Coronary artery (tissue), 2 donors: ENCODE measurements at regions not wholly inside any gene's neighbourhood (a gene's known extent, or its start where the extent isn't known, plus 50 kb on each side); places are given as distances from the start of the nearest gene placed in this dataset.

Experiments used
- DNase-seq: peaks from one replicate; pipeline ENCODE4 v3.0.0-alpha.2; 2017; ENCODE audit warnings: low spot score
- H3K27ac ChIP-seq, 2 donors: fragments of 200-600 bp; sonication (generic); one replicate each; pipeline ENCODE4 v1.5.1; 2016 to 2019
- H3K4me3 ChIP-seq: fragments of 200-600 bp; sonication (generic); 2 replicates; pipeline ENCODE4 v1.5.1; 2016; ENCODE audit warnings: mild to moderate bottlenecking, moderate library complexity
- CTCF ChIP-seq: fragments of 200-600 bp; sonication (generic); IDR thresholded peaks from one replicate; pipeline ENCODE4 v1.5.1; 2019; ENCODE audit warnings: antibody characterized with exemption

DNA sequence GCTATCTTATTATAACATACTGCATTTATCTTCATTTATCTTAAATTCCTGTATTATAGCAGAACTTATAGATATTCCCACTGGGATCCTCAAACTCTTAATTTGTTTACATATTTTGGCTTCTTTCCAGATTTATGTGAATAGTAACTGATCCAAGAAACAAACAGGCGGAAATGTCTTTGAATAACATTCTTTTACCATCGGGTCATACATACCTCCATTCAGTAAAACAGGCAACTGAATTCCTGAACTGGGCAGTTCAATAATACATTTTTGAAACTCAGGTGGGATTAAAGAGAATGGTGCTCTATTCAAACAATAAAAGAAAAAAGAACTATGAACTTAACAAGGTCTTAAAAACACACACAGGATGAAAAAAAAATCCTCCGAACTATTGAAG lies 337.4 kb downstream of the CRPPA start:
- no peak overlapping the region for H3K27ac ChIP-seq
- no peak for TF ChIP-seq CTCF
- DNase-seq = no peak
- H3K4me3 ChIP-seq = no peak overlapping the region

- H3K27ac ChIP-seq = no peak overlapping the region
- no peak for TF ChIP-seq CTCF
Measured at GRCh38 chr7:16080131-16080530, 341.2 kb downstream of the CRPPA start.

DNA sequence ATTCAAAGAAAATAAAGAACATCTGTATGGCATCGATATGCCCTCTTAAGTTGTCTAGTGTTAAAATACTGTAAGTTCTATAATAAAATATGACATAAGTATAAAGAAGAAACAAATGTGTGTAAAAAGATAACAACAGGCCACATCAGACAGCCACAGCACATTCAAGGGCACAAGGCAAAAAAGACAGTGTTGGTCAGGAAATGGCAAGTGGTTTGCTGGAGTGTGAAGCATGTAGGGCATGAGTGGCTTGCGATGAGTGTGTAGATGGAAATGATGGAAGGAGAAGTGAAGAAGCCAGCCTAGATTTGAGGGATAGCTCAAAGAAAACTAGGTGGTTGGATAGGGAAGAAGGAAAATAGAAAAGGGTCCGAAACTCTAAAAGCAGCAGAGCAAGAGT lies 341.6 kb downstream of the CRPPA start:
- Histone ChIP-seq H3K4me3 (no peak overlapping the region), H3K27ac (no peak overlapping the region)
- TF ChIP-seq CTCF = no peak
- no peak for DNase-seq

More at GRCh38 chr7:16080131-16080530, 341.2 kb downstream of the CRPPA start:
- no peak for DNase-seq
- H3K4me3 ChIP-seq = no peak overlapping the region

DNA sequence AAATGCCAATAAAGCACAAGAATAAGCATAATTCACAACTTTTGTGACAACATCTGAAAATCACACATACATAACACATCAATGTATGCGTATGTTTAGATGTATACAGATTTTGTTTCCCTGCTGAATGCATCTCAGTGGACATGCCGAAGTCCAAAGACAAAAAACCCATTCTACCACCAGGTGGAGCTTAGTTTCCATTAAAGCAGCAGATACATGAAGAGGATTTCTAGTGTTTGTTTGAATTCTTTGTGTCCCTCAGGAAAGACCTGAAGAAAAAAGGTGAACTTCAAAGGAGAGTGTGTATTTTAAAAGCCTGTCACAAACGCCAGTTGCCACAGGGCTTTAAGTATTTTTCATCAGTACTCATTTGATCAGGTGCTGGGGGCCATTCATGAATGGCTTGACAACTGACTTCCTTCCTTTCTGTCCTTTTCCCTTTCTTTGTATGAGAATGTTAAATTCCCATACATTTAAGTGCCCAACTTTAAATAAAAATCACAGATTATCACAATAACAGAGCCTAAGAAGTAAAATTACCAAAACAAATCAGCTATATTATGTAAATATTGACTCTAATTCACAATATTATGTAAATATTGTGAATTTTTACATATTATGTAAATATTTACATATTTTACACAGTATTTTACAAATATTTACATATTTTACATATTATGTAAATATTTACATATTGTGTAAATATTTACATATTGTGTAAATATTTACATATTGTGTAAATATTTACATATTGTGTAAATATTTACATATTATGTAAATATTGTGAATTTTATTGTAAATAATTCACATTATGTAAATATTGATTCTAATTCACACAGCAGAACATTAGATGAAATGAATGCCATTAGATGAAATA lies 343.0 kb downstream of the CRPPA start:
- Histone ChIP-seq H3K4me3 (no peak overlapping the region), H3K27ac (no peak overlapping the region)
- peak; percentile 54 for TF ChIP-seq CTCF
- no peak for DNase-seq

DNA sequence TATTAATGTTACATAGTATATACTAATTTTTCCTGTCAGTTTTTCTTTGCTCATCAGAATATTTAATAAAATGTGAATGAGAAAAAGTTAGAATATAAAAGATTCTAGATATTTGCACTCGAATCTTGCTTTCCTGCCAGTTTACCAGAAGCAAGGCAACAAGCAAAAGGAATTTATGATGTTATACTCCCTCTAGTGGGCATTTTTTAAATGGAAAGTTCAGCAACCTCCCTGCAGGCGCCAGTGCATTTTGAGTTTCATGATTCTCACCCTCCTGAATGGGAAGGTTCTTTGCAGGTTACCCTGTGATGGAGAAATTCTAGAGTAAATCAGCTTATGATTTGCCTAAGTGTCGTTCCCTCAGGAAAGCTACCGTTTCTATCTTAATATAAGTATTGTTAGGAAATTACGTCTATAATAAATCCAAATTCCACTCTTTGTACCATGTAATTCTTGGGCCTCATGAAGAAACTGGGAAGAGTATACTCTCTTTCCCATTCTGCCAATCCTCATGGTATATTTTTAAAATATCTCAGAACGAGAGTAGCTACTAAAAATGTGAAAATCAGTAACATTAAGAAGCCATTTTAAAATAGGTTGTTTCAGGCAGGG lies 350.0 kb downstream of the CRPPA start:
- no peak overlapping the region for H3K4me3 ChIP-seq
- DNase-seq = no peak
- peak; percentile 60 for TF ChIP-seq CTCF
- no peak overlapping the region for H3K27ac ChIP-seq

- DNase-seq = no peak
- TF ChIP-seq CTCF = no peak
- no peak overlapping the region for H3K4me3 ChIP-seq
- H3K27ac ChIP-seq = no peak overlapping the region
Measured at GRCh38 chr7:16070806-16071205, 350.5 kb downstream of the CRPPA start.

DNA sequence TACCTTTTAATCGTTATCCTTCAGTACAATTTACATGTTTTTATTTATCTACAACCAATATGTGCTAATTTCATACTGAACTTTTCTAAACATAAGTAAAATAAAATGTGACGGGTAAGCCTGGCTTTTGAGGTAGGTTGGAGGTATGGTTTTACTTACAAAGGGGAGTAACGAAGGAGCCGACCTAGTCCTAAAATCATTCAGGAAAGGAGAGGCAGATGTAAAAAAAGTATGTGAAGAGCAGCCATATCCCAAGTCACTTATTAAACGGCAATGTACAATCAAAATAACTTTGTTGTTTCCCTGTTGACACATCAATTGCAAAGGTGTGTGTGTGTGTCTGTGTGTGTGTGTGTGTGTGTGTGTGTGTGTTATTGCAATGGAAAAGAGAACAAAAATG lies 351.3 kb downstream of the CRPPA start:
- H3K4me3 ChIP-seq = no peak overlapping the region
- no peak for TF ChIP-seq CTCF
- no peak for DNase-seq
- H3K27ac ChIP-seq = no peak overlapping the region
